GM21515 (cell line): ENCODE measurements at regions not wholly inside any gene's neighbourhood (a gene's known extent, or its start where the extent isn't known, plus 50 kb on each side); places are given as distances from the start of the nearest gene placed in this dataset.
"Not testable (repeated sequence)": the region's sequence is repeated elsewhere in the genome, so short reads cannot be mapped to it uniquely, and the experiment has no call there.

Experiments
- ATAC-seq: cut with Tn5 transposase; IDR thresholded peaks from one replicate; pipeline ENCODE4 v1.9.1; 2021; ENCODE audit not compliant: unreplicated experiment

DNA sequence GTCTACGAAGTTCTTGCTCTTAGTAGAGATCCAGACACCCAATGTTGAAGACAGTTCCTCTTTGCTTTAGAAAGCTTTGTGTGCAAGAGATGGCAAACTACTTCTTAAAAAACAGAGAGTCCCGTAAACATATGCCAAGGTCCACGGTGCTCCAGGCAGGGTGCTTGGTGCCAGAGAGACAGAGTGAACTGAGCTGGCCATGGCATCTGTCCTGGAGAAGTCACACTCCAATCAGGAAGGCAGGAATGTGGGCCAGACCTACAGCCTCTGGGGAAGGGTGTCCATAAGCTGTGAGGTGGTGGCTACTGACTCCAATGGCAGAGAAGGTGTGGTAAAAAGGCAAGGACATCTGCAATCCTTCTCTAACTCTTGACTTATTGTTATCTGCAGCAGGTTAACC is 242.0 kb upstream of the PLGLB2 start:
- not testable (repeated sequence) for ATAC-seq

DNA sequence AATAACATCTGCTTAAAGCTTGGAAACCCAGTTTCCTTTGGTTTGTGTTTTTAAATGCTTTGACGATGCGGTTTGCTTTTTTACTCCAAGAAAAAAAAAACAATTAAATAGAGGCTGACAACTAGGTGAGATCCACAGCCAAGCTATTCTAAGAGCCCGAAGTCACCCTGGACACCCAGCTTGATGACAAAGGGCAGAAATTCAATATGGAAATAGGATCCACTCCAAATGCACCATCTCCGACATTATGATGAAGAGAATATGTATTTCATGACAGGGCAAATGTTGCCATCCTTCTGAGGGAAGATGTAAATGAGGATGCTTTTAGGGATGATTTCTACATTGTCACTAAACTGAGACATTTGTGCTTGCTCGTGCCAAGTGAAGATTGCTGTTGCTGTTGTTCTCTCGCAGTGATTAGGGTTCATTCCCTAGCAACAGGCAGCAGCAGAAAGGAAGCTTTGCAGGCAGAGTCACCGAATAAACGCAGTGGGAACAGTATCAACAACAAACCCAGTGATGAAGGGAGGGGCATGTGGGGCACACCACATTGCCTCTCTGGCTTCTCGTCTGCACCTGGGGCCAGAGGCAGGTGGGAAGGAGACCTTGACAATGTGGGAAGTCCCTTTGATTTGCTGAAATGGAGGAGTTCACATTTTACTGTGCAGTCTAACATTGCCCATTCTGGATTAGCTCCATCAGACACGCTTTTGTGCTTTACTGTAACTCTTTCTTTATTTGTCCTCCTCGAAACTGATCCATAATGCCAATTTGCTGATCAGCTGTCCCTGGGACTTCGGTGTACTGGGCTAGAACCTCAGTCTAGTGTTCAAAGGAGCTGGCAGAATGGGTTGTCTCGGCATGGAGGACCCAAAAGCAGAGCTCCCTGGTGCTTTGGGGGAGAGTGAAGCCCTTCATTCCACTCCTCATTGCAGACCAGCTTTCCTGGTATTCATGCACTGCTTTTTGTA is 240.2 kb upstream of the PLGLB2 start:
- ATAC-seq: not testable (repeated sequence)

DNA sequence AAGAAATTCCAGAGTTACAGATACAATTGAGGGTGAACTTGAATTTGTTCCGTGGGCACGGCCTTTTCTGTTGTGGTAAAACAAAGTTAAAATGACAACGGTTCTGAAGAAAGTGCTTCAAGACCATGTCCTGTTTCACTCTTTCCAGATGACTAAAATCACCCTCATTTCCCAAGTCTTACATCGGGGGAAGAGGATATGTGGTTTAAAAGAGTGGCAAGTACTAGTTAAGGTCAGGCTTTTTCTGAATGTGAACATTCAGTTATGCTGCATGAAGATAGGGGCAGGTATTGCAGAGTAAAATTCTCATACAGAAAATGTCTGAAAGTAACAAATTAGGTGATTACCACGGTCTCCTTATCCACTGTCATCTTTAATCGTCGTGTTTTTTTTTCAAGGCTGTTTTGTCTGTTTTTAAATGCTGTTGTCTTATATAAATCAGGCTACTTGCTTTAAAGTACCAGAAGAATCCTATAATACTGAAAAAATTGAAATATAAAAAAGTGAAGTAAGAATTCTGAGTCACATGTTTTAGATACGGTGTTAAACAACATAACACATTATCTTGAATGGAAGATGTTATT is 236.6 kb upstream of the PLGLB2 start:
- ATAC-seq: not testable (repeated sequence)

DNA sequence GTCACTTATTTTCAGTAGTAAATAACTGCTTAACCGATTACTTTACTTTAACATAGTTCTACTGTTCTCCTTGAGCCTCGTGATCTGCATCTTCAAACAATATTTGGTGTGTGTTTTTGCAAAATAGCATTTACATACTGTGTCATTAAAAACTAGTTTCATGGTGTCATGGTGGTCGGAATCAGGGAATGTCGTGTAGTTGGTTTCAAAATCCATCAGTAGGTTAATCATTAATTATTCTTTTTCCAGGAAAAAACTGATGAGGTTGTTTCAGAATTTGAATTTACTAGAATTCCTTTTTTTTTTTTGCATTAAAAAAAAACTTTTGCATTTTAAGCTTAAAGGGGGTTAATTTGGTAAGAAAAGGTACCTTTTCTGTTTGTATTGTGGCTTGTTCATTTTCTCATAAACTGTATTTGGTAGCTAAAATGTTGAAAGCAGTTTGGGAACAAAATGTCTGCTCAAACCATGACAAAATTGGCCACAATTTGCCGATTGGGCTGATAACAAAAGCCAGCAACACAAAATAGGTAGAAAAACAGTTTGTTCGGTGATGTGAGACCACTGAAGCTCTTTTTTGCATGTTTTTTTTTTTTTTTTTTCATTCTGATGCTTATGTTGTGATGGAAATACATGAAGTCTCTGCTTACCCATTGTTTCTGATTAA is 234.9 kb upstream of the PLGLB2 start:
- not testable (repeated sequence) for ATAC-seq

DNA sequence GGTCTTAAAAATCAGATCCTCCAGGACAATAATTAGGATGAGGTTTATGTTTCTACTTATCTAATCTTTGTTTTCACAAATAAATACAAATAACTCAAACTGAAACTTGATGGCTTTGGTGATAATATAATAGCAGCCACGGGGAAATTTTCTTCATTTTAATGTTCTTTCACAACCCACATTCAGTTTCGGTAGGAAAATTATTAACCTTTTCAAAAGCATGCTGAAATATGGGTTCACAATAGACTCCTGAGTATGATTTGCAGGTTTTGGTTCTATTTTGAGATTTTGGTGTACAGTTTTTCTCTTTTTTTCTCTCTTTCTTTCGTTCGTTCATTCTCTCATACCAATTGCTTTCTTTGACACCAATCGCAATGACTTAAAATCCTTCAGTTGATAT is 233.9 kb upstream of the PLGLB2 start:
- not testable (repeated sequence) for ATAC-seq

DNA sequence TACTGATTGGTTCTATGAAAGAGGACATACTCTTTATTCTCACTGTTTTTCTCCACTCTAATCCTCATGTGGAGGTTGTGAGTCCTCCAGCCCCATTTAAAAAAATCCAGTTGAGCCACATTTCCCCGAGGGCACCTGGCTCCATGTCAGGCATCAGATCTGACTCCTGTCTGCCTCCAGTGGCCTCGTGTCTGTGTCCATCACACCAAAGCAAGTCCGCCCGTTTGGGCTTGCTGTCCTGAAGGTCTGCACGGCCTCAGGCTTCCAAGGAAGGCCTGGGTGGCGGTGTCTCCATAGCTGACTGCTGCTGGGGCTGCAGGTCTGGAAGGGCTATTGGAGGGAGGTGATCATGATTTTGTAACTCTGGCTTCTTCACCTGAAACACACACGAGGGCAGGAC is 233.4 kb upstream of the PLGLB2 start:
- ATAC-seq: not testable (repeated sequence)

DNA sequence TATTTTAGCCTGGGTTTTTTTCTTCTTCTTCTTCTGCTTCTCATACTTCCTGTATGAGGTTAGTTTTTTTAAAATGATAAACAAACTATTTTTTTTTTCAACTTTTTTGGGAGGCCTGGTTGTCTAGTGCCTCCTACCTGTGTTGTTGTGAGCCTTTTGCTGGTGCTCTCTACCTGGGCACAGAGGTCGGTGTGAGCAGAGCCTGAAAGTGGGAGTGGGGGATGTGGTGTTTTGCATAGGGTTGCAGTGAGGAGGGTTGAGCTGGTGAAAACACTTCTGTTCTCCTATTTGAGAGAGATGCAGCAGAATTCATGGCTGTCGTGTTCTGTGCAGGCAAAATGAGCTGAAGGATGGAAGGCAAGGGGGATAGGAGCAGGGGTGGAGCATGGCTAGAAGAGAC is 232.7 kb upstream of the PLGLB2 start:
- not testable (repeated sequence) for ATAC-seq

DNA sequence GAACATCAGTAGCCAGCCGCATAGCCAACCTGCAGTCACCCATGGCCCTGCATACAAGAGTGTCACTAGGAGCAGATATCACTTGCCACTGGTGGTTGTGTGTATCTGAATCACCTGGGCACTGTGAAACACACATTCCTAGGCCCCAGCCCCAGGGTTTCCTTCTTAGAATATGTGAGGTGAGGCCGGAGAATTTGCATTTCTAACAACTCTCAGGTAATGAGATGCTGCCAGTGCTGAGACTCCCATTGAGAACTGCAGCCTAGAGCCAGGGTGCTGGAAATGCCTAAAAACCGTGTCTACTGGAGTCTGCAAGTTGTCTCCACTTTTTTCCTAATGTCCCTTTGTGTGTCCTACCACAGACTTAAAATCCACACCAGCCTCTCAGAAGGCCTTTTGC is 232.0 kb upstream of the PLGLB2 start:
- ATAC-seq: not testable (repeated sequence)

DNA sequence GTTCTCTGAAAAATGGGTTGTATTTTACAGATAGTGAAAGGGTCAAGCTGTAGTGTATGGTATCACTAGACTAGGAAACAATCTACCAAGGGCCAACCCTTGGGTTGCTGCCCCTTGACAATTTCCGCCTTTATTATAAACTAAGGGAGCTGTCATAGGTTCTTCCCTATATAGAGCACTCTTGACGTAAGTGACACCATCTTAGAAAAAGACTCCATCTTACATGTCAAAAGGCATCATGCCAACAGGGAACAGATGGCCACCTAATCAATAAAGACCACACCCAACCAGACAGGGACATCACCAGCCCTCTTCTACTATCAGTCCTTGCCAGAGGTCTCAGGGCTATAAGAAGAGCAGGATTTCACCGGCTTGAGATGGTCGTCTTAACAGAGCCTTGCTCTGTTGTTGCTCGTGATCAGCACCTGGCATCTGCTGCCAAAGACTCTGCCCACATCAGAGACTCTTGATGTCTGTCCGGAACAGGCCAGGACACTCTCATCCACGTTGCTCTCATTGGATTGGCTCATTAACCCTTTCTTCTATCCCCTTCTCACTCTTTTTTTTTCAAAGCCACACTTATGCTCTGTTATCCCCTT is 231.4 kb upstream of the PLGLB2 start:
- not testable (repeated sequence) for ATAC-seq

DNA sequence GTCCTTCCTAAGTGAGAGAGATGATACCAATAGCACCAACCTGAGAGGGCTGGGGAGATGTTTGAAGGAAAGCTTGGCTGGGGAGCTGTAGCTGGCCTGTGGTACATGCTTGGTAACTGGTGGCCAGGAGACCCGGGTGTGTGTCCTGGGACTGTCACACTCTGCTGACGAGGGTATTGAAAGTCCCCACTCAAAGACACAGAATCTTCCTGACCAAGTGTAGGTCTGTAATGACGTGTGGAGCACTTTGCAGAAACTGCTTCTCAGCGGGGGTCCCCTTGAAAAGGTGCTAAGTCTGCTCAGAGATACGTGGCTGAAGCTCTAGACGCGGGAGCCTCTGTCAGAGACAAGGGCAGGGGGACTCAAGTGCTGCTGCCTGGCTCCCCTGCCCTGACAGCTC is 230.4 kb upstream of the PLGLB2 start:
- not testable (repeated sequence) for ATAC-seq

DNA sequence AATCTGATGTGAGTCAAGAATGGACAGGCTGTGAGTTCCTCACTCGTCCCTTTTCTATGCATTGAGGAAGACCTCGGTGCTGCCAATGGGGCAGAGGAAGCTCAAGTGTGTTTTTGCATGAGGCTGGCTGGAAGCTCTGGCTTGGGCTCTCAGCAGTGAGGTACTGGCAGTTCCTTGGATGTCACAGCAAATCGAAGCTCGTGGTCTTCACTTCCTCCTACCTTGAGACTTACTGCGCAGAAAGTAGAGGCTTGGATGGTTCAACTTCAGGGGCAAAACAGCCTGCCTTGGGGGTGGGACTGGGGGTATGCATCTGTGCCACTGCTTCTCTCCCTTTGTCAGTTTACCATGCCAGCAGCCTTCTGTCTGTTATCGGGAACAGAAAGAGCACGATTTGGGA is 229.8 kb upstream of the PLGLB2 start:
- not testable (repeated sequence) for ATAC-seq

DNA sequence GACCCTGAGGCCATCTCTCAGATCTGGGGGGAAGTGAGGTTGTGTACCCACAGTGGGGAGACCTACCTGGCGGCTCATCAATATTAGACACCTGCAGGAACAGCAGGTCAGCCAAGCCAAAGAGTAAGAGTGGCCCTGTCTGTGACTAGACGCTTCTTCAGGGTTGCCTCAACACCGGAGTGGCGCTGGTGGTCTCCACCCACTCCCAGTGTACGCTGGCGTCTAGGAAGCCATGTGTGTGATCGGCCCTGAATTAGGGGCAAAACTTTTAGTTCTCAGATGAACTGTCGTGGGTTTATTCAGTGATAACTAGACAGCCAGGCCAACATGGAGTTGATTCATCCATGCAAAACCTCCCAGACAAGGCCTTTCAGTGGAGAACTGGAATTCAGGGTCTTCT is 229.3 kb upstream of the PLGLB2 start:
- not testable (repeated sequence) for ATAC-seq

DNA sequence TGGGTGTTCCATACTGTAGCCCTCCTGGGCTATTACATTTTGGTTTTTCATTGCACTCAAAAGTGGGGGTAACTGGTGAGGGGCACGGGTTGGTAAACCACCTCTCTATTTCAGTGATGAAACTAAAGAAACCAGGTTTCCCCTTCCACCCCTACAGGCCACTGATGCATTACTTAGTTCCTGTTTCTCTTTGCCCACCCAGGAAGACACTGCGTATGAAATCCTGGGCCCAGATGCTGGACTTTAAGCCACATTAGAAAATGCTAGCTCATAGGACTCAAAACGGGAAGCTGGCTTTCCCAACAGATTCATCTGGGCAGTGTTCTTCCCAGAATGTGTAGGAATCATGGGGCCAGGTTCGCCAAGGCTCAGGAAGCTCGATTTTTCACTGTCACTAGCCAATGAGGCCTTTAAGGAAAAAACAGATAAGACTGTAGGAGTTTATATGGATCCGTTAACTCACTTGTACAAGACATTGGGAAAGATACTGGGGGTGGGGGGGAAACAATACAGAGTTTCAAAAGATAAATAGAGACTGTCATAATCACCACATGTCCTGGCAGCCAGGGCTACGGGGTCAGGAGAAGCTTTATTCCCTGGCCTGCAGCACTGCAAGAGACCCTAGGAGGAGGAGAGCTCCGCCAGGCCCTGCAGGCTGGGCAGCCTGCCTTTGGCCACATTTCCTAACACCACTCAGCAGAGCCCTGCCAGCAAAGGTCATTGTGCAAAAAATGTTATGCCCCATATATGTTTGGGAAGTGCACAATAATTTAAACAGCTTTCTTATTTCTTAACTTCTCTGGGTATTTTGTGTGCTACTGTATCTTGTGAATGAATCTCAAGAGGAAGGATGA is 228.5 kb upstream of the PLGLB2 start:
- ATAC-seq: not testable (repeated sequence)

DNA sequence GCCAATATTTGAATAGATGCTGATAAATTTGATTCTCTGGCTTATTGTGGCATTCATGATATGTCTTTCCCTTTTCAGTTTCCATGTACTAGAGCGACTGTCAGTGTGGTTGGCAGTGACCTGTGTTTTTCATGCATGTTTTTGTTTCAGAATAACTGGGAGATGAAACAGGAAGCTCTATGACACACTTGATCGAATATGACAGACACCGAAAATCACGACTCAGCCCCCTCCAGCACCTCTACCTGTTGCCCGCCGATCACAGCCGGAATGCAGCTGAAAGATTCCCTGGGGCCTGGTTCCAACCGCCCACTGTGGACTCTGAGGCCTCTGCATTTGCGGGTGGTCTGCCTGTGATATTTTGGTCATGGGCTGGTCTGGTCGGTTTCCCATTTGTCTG is 226.8 kb upstream of the PLGLB2 start:
- peak; percentile 73 for ATAC-seq

DNA sequence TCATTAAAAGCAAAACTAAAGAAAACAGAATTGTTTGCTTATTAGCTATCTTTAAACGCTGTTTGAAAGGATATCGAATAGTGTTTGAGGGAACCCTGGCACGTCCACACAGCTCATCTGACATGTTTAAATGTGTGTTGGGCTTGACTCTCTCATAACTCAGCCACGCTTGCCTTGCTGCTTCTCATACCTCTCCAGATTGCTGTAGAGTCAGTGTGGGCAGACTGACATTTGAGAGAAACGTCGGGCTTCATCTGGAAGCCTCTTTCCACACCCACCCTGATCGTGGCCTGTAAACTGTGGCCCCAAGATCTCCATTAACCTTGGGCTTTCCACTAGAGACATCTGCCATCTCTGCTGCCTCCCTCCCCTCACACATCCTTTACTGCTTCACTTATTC is 226.4 kb upstream of the PLGLB2 start:
- ATAC-seq: not testable (repeated sequence)

DNA sequence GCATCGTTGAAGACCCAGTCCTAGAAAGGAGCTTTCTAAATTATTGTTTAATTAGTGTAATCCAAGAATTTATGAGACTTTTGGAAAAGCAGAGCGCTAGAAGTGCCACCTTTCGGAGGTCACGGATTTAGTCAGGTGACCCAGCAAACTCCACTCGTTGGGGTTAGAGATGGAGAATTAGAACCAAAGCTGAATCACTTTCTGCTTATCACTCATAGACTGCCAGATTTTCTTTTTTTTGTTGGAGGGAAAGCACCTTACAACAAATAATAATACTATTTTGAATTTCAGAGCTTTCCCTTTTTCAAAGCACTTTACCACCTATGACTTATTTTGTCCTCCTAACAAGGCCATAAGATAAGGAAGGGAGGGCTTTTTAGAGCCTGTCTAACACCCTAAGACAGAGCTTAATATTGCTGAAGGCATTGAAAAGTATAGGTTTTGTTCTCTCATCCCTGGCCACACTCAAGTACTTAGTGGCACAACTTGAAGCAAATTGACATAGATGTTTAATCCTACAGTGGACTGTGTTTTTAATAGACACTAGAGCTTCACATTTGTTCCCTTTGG is 223.2 kb upstream of the PLGLB2 start:
- ATAC-seq: not testable (repeated sequence)

DNA sequence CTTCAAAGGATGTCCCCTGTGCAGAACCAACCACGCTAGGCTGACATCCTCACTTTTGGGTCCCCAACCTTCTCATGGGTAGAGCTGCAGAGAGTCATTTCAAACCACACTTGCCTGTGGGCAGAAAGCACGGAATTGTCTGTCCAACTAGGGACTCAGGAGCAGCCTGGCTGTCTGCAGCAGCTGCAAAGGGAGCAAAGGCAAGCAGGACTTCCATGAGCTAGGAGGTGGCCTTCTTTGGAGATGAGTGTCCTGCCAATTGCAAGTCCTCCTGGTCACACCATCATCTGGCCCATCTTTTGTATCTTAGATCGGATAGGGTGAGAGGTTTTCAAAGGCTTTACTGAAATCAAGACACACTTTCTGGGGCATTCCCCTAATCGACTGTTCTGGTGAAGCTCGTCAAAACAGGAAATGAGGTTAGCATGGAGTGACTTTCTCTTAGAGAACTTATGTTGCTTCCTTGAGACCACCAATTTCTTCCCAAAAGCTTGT is 222.3 kb upstream of the PLGLB2 start:
- ATAC-seq: not testable (repeated sequence)

DNA sequence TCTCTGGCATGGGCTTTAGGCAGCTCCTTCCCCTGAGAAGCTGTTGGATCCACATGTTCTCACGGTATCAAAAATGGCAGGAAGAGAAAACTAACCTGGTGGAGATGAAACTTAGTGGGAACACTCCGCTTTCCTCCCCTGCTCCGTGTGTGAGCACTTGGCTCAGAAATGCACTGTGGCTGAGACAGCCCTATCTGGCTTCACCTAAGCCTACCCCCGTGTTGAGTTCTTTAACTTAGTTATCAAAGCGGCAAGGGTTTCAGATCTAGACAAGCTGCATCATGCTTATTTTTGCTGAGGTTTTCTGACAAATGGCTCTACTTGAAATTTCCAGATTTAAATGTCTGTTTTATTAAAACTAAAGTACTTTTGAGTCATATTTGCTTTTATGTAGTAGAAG is 221.6 kb upstream of the PLGLB2 start:
- not testable (repeated sequence) for ATAC-seq

DNA sequence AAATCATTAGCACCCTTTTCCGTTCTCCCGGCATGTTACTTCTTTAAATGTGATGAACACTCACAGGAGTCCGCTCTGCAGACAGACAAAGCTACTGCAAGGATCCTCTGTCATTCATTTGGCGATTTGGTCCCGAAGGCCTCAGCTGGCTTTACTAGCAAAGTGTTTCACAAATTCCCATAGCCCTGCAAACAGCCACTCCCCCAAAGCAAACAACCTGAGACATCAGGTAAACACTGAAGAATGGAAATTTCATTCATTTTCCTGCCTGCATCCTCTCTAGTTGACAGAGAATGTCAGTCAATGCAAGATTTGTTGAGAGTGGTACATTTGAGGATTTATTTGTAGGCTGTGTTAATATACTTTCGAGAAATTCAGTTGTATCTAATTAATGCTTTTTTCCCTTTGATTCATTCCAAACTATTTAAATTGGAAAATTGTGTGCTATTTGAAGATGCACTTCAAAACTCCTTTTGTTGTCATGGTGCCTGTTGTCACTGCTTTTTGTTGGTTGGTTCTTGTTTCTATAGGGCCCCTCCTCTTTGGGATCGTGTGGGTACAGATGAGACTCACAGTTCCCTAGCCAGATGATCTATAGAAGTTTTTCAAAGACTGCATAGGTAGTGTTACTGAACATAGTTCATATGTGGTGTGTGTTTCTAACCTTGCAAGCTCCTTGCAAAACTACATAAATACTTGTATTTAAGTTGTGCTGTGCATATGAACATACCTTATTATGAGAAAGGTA is 215.7 kb upstream of the PLGLB2 start:
- ATAC-seq: not testable (repeated sequence)
